OCI-LY1 (cell line): ENCODE measurements at regions not wholly inside any gene's neighbourhood (a gene's known extent, or its start where the extent isn't known, plus 50 kb on each side); places are given as distances from the start of the nearest gene placed in this dataset.

Experiments used
- EZH2 ChIP-seq: fragments of 200-600 bp; sonication (generic), shearing (Covaris generic); IDR thresholded peaks from 2 replicates; pipeline ENCODE4 v1.8.0; 2017; ENCODE audit warnings: borderline replicate concordance, mixed run types, mild to moderate bottlenecking, antibody characterized with exemption, low read length, moderate library complexity, mixed read lengths
- TF ChIP-seq, protein P1 (sequence below): fragments of 200-600 bp; sonication (generic), shearing (Covaris generic); IDR thresholded peaks from 2 replicates; pipeline ENCODE4 v1.5.1; 2017; ENCODE audit warnings: mild to moderate bottlenecking, antibody characterized with exemption, low read length, moderate library complexity, mixed read lengths

DNA sequence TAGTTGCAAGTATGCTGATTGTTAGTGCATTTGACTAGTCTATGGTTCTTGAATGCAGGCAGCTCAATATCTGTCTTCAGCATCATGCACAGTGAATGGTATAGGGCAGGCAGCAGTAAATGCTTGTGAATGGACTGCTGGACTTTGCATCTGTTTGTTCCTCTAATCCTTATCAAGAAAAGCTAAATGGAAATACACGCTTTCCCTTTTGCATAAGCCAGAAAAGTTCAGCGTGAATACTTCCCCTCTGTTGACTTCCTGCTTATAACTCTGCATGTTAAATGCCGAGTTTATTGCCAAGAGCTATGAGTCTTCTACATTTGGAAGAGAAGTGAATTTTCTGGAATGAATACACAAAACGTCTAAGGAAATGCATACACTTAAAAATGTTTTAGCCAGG is 127.9 kb upstream of the CPHXL start:
- TF ChIP-seq, protein P1, sequence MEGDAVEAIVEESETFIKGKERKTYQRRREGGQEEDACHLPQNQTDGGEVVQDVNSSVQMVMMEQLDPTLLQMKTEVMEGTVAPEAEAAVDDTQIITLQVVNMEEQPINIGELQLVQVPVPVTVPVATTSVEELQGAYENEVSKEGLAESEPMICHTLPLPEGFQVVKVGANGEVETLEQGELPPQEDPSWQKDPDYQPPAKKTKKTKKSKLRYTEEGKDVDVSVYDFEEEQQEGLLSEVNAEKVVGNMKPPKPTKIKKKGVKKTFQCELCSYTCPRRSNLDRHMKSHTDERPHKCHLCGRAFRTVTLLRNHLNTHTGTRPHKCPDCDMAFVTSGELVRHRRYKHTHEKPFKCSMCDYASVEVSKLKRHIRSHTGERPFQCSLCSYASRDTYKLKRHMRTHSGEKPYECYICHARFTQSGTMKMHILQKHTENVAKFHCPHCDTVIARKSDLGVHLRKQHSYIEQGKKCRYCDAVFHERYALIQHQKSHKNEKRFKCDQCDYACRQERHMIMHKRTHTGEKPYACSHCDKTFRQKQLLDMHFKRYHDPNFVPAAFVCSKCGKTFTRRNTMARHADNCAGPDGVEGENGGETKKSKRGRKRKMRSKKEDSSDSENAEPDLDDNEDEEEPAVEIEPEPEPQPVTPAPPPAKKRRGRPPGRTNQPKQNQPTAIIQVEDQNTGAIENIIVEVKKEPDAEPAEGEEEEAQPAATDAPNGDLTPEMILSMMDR: no peak
- TF ChIP-seq EZH2: no peak
